ENCODE measurements at regions not wholly inside any gene's neighbourhood (a gene's known extent, or its start where the extent isn't known, plus 50 kb on each side); places are given as distances from the start of the nearest gene placed in this dataset.
"Not testable (repeated sequence)": the region's sequence is repeated elsewhere in the genome, so short reads cannot be mapped to it uniquely, and the experiment has no call there.

GRCh38 chr10:123380491-123381085 is 226.4 kb downstream of the BUB3 start:
- in situ Hi-C loops (cut with MboI; ENCODE audit: low sequenced_read_pairs): no loop called here
- H3K9me3 ChIP-seq: no peaks in the 10 kb centered on the region
- H3K27me3 ChIP-seq (ENCODE audit: low read depth): no peaks in the 10 kb centered on the region
- H3K36me3 ChIP-seq (replicated peaks): no peaks in the 10 kb centered on the region
- H3K4me3 ChIP-seq: no peak overlapping the region
- no peak for DNase-seq (ENCODE audit: low spot score in 2 of 2)
- no peaks in the 10 kb centered on the region for H3K4me1 ChIP-seq

- Histone ChIP-seq H3K36me3 (replicated peaks) (no peaks in the 10 kb centered on the region), H3K9me3 (no peaks in the 10 kb centered on the region), H3K4me1 (no peaks in the 10 kb centered on the region), H3K27me3 (ENCODE audit: low read depth) (no peaks in the 10 kb centered on the region), H3K4me3 (no peak overlapping the region)
- in situ Hi-C loops (cut with MboI; ENCODE audit: low sequenced_read_pairs): no loop called here
- no peak for DNase-seq (ENCODE audit: low spot score in 2 of 2)
Observed at GRCh38 chr10:123381224-123381623, 227.0 kb downstream of the BUB3 start.

- H3K9me3 ChIP-seq: no peaks in the 10 kb centered on the region
- H3K4me1 ChIP-seq: no peaks in the 10 kb centered on the region
- H3K27me3 ChIP-seq (ENCODE audit: low read depth): no peaks in the 10 kb centered on the region
- in situ Hi-C loops (cut with MboI; ENCODE audit: low sequenced_read_pairs): no loop called here
- no peak overlapping the region for H3K4me3 ChIP-seq
- no peaks in the 10 kb centered on the region for H3K36me3 ChIP-seq (replicated peaks)
- DNase-seq (ENCODE audit: low spot score in 2 of 2): no peak
Observed at GRCh38 chr10:123382491-123382890, 228.3 kb downstream of the BUB3 start.

GRCh38 chr10:123385508-123386080 is 231.4 kb downstream of the BUB3 start:
- in situ Hi-C loops (cut with MboI; ENCODE audit: low sequenced_read_pairs): no loop called here
- Histone ChIP-seq H3K36me3 (replicated peaks) (no peaks in the 10 kb centered on the region), H3K9me3 (no peaks in the 10 kb centered on the region), H3K4me3 (no peak overlapping the region), H3K4me1 (no peaks in the 10 kb centered on the region), H3K27me3 (ENCODE audit: low read depth) (no peaks in the 10 kb centered on the region)
- no peak for DNase-seq (ENCODE audit: low spot score in 2 of 2)

- DNase-seq (ENCODE audit: low spot score in 2 of 2): no peak
- Histone ChIP-seq H3K36me3 (replicated peaks) (no peaks in the 10 kb centered on the region), H3K27me3 (ENCODE audit: low read depth) (no peaks in the 10 kb centered on the region), H3K4me3 (no peak overlapping the region), H3K4me1 (no peaks in the 10 kb centered on the region), H3K9me3 (no peaks in the 10 kb centered on the region)
- in situ Hi-C loops (cut with MboI; ENCODE audit: low sequenced_read_pairs): no loop called here
Observed at GRCh38 chr10:123389520-123389919, 235.3 kb downstream of the BUB3 start.

- in situ Hi-C loops (cut with MboI; ENCODE audit: low sequenced_read_pairs): no loop called here
- H3K4me3 ChIP-seq: no peak overlapping the region
- no peak for DNase-seq (ENCODE audit: low spot score in 2 of 2)
- no peaks in the 10 kb centered on the region for H3K4me1 ChIP-seq
- no peaks in the 10 kb centered on the region for H3K36me3 ChIP-seq (replicated peaks)
- H3K27me3 ChIP-seq (ENCODE audit: low read depth): no peaks in the 10 kb centered on the region
- no peaks in the 10 kb centered on the region for H3K9me3 ChIP-seq
Observed at GRCh38 chr10:123390332-123390731, 236.1 kb downstream of the BUB3 start.

- in situ Hi-C loops (cut with MboI; ENCODE audit: low sequenced_read_pairs): no loop called here
- no peak for DNase-seq (ENCODE audit: low spot score in 2 of 2)
- H3K36me3 ChIP-seq (replicated peaks): no peaks in the 10 kb centered on the region
- H3K4me1 ChIP-seq: no peaks in the 10 kb centered on the region
- no peaks in the 10 kb centered on the region for H3K9me3 ChIP-seq
- H3K27me3 ChIP-seq (ENCODE audit: low read depth): no peaks in the 10 kb centered on the region
- no peak overlapping the region for H3K4me3 ChIP-seq
Observed at GRCh38 chr10:123390874-123391273, 236.7 kb downstream of the BUB3 start.

GRCh38 chr10:123391275-123392028 is 237.2 kb downstream of the BUB3 start:
- DNase-seq (ENCODE audit: low spot score in 2 of 2): no peak
- Histone ChIP-seq H3K4me1 (no peaks in the 10 kb centered on the region), H3K9me3 (no peaks in the 10 kb centered on the region), H3K36me3 (replicated peaks) (no peaks in the 10 kb centered on the region), H3K27me3 (ENCODE audit: low read depth) (no peaks in the 10 kb centered on the region), H3K4me3 (no peak overlapping the region)
- in situ Hi-C loops (cut with MboI; ENCODE audit: low sequenced_read_pairs): no loop called here

- Histone ChIP-seq H3K4me1 (no peaks in the 10 kb centered on the region), H3K4me3 (no peak overlapping the region), H3K27me3 (ENCODE audit: low read depth) (no peaks in the 10 kb centered on the region), H3K9me3 (no peaks in the 10 kb centered on the region), H3K36me3 (replicated peaks) (no peaks in the 10 kb centered on the region)
- in situ Hi-C loops (cut with MboI; ENCODE audit: low sequenced_read_pairs): no loop called here
- no peak for DNase-seq (ENCODE audit: low spot score in 2 of 2)
Observed at GRCh38 chr10:123392182-123392963, 238.2 kb downstream of the BUB3 start.

GRCh38 chr10:123393170-123393569 is 239.0 kb downstream of the BUB3 start:
- in situ Hi-C loops (cut with MboI; ENCODE audit: low sequenced_read_pairs): no loop called here
- no peaks in the 10 kb centered on the region for H3K27me3 ChIP-seq (ENCODE audit: low read depth)
- H3K9me3 ChIP-seq: no peaks in the 10 kb centered on the region
- no peak for DNase-seq (ENCODE audit: low spot score in 2 of 2)
- no peaks in the 10 kb centered on the region for H3K36me3 ChIP-seq (replicated peaks)
- H3K4me1 ChIP-seq: no peaks in the 10 kb centered on the region
- H3K4me3 ChIP-seq: no peak overlapping the region

- Histone ChIP-seq H3K9me3 (no peaks in the 10 kb centered on the region), H3K4me3 (no peak overlapping the region), H3K4me1 (no peaks in the 10 kb centered on the region), H3K36me3 (replicated peaks) (no peaks in the 10 kb centered on the region), H3K27me3 (ENCODE audit: low read depth) (no peaks in the 10 kb centered on the region)
- in situ Hi-C loops (cut with MboI; ENCODE audit: low sequenced_read_pairs): no loop called here
- no peak for DNase-seq (ENCODE audit: low spot score in 2 of 2)
Observed at GRCh38 chr10:123394382-123394781, 240.2 kb downstream of the BUB3 start.

GRCh38 chr10:123395234-123395633 is 241.0 kb downstream of the BUB3 start:
- H3K4me3 ChIP-seq; H3K36me3 ChIP-seq (replicated peaks); in situ Hi-C loops (cut with MboI; ENCODE audit: low sequenced_read_pairs); DNase-seq (ENCODE audit: low spot score in 2 of 2); H3K27me3 ChIP-seq (ENCODE audit: low read depth); H3K9me3 ChIP-seq; H3K4me1 ChIP-seq: not testable (repeated sequence)

- no peaks in the 10 kb centered on the region for H3K9me3 ChIP-seq
- H3K27me3 ChIP-seq (ENCODE audit: low read depth): no peaks in the 10 kb centered on the region
- H3K36me3 ChIP-seq (replicated peaks): no peaks in the 10 kb centered on the region
- H3K4me1 ChIP-seq: no peaks in the 10 kb centered on the region
- in situ Hi-C loops (cut with MboI; ENCODE audit: low sequenced_read_pairs): no loop called here
- no peak for DNase-seq (ENCODE audit: low spot score in 2 of 2)
- H3K4me3 ChIP-seq: no peak overlapping the region
Observed at GRCh38 chr10:123395906-123396305, 241.7 kb downstream of the BUB3 start.

GRCh38 chr10:123398180-123398591 is 244.0 kb downstream of the BUB3 start:
- Histone ChIP-seq H3K27me3 (ENCODE audit: low read depth) (no peaks in the 10 kb centered on the region), H3K4me3 (no peak overlapping the region), H3K4me1 (no peaks in the 10 kb centered on the region), H3K9me3 (no peaks in the 10 kb centered on the region), H3K36me3 (replicated peaks) (no peaks in the 10 kb centered on the region)
- no peak for DNase-seq (ENCODE audit: low spot score in 2 of 2)
- in situ Hi-C loops (cut with MboI; ENCODE audit: low sequenced_read_pairs): no loop called here
